Neural progenitor cell (in vitro differentiated cells): ENCODE measurements at regions not wholly inside any gene's neighbourhood (a gene's known extent, or its start where the extent isn't known, plus 50 kb on each side); places are given as distances from the start of the nearest gene placed in this dataset.

Source experiments
- DNase-seq: peaks from one replicate; pipeline ENCODE4 v3.0.0-alpha.2; 2016; ENCODE audit warnings: low spot score
- H2AFZ ChIP-seq: fragments of 200-600 bp; sonication (generic); replicated peaks from 2 replicates; pipeline ENCODE4 v1.6.1; 2016; ENCODE audit warnings: antibody characterized with exemption
- H3F3A ChIP-seq: fragments of 200-600 bp; sonication (generic); 2 replicates; pipeline ENCODE4 v1.6.1; 2016; ENCODE audit warnings: antibody characterized with exemption, low read depth
- H3K27ac ChIP-seq: fragments of 200-600 bp; sonication (generic); 2 replicates; pipeline ENCODE4 v1.5.1; 2016; ENCODE audit warnings: mild to moderate bottlenecking
- H3K27me3 ChIP-seq: fragments of 200-600 bp; sonication (generic); 2 replicates; pipeline ENCODE4 v1.6.1; 2016; ENCODE audit warnings: mild to moderate bottlenecking, moderate library complexity
- H3K36me3 ChIP-seq: fragments of 200-600 bp; sonication (generic); 2 replicates; pipeline ENCODE4 v1.5.1; 2016
- H3K4me1 ChIP-seq: fragments of 200-600 bp; sonication (generic); 2 replicates; pipeline ENCODE4 v1.6.1; 2016; ENCODE audit warnings: mixed run types
- H3K4me2 ChIP-seq: fragments of 200-600 bp; sonication (generic); 2 replicates; pipeline ENCODE4 v1.6.1; 2016
- H3K4me3 ChIP-seq: fragments of 200-600 bp; sonication (generic); 2 replicates; pipeline ENCODE4 v1.5.1; 2016
- H3K79me2 ChIP-seq: fragments of 200-600 bp; sonication (generic); 2 replicates; pipeline ENCODE4 v1.6.1; 2016; ENCODE audit warnings: low read depth
- H3K9ac ChIP-seq: fragments of 200-600 bp; sonication (generic); 2 replicates; pipeline ENCODE4 v1.6.1; 2016
- H3K9me3 ChIP-seq: fragments of 200-600 bp; sonication (generic); 2 replicates; pipeline ENCODE4 v1.5.1; 2016; ENCODE audit warnings: low read depth
- H4K20me1 ChIP-seq: fragments of 200-600 bp; sonication (generic); 2 replicates; pipeline ENCODE4 v1.6.1; 2016; ENCODE audit warnings: low read depth
- H3K27ac Mint-ChIP-seq: 3 replicates; pipeline ENCODE4 v1.8.0; 2021; ENCODE audit warnings: mixed read lengths
- H3K27me3 Mint-ChIP-seq: 2 replicates; pipeline ENCODE4 v1.8.0; 2022; ENCODE audit warnings: low read depth, mild to moderate bottlenecking, inconsistent platforms, moderate library complexity, mixed read lengths; ENCODE audit not compliant: insufficient read depth
- H3K36me3 Mint-ChIP-seq: 3 replicates; pipeline ENCODE4 v1.8.0; 2021; ENCODE audit warnings: mixed read lengths
- H3K4me1 Mint-ChIP-seq: 3 replicates; pipeline ENCODE4 v1.8.0; 2021; ENCODE audit warnings: mixed read lengths
- H3K4me3 Mint-ChIP-seq: 3 replicates; pipeline ENCODE4 v1.8.0; 2021; ENCODE audit warnings: mild to moderate bottlenecking, moderate library complexity, mixed read lengths
- H3K9me3 Mint-ChIP-seq: 3 replicates; pipeline ENCODE4 v1.8.0; 2020; ENCODE audit warnings: mixed read lengths
- CTCF ChIP-seq: fragments of 200-600 bp; sonication (generic); IDR thresholded peaks from 2 replicates; pipeline ENCODE4 v1.5.1; 2017; ENCODE audit warnings: antibody characterized with exemption, mild to moderate bottlenecking
- EZH2 ChIP-seq: fragments of 200-600 bp; sonication (generic); IDR thresholded peaks from 2 replicates; pipeline ENCODE4 v1.6.1; 2017; ENCODE audit warnings: antibody characterized with exemption, mild to moderate bottlenecking, moderate library complexity
- EZH2phosphoT487 ChIP-seq: fragments of 200-600 bp; sonication (generic); IDR thresholded peaks from 2 replicates; pipeline ENCODE4 v1.6.1; 2017; ENCODE audit warnings: antibody characterized with exemption

- no peak overlapping the region for H3K27ac Mint-ChIP-seq
- H3K36me3 ChIP-seq, result no peaks in the 10 kb centered on the region
- no peaks in the 10 kb centered on the region for H3K9me3 Mint-ChIP-seq
- no peaks in the 10 kb centered on the region for H3K27me3 Mint-ChIP-seq
- H3K4me1 Mint-ChIP-seq, result peaks cover 2% of the 10 kb centered on the region
- peaks cover 7% of the 10 kb centered on the region for H3K4me1 ChIP-seq
- H3K27me3 ChIP-seq, result no peaks in the 10 kb centered on the region
- H3K4me3 ChIP-seq, result no peak overlapping the region
- no peak overlapping the region for H2AFZ ChIP-seq
- no peaks in the 10 kb centered on the region for H3F3A ChIP-seq
- no peak overlapping the region for H3K4me2 ChIP-seq
- no peak overlapping the region for H3K9ac ChIP-seq
- TF ChIP-seq EZH2phosphoT487 (no peak), EZH2 (no peak), CTCF (no peak)
- H3K9me3 ChIP-seq, result no peaks in the 10 kb centered on the region
- H3K36me3 Mint-ChIP-seq, result no peaks in the 10 kb centered on the region
- no peak overlapping the region for H3K4me3 Mint-ChIP-seq
- peak; percentile 5 for DNase-seq
- no peaks in the 10 kb centered on the region for H3K79me2 ChIP-seq
- no peak overlapping the region for H3K27ac ChIP-seq
- H4K20me1 ChIP-seq, result no peaks in the 10 kb centered on the region
These were observed 294.2 kb downstream of the FIGN start for GRCh38 chr2:163441603-163442002.

GRCh38 chr2:163436963-163437362, 298.8 kb downstream of the FIGN start:
- Histone ChIP-seq H3K36me3 (no peaks in the 10 kb centered on the region), H4K20me1 (no peaks in the 10 kb centered on the region), H3K4me1 (peaks cover 4% of the 10 kb centered on the region), H3K4me2 (no peak overlapping the region), H3K9me3 (no peaks in the 10 kb centered on the region), H3K27ac (no peak overlapping the region), H2AFZ (no peak overlapping the region), H3K79me2 (no peaks in the 10 kb centered on the region), H3K4me3 (no peak overlapping the region), H3K9ac (no peak overlapping the region), H3F3A (no peaks in the 10 kb centered on the region), H3K27me3 (no peaks in the 10 kb centered on the region)
- H3K27me3 Mint-ChIP-seq, result no peaks in the 10 kb centered on the region
- no peak overlapping the region for H3K4me3 Mint-ChIP-seq
- no peak overlapping the region for H3K27ac Mint-ChIP-seq
- H3K4me1 Mint-ChIP-seq, result peaks cover 6% of the 10 kb centered on the region
- H3K36me3 Mint-ChIP-seq, result no peaks in the 10 kb centered on the region
- H3K9me3 Mint-ChIP-seq, result no peaks in the 10 kb centered on the region
- DNase-seq, result no peak
- TF ChIP-seq EZH2phosphoT487 (no peak), CTCF (no peak), EZH2 (no peak)

GRCh38 chr2:163428187-163428586, 307.6 kb downstream of the FIGN start:
- H3K36me3 ChIP-seq, result no peaks in the 10 kb centered on the region
- no peak overlapping the region for H3K9ac ChIP-seq
- no peaks in the 10 kb centered on the region for H3K36me3 Mint-ChIP-seq
- H3K9me3 ChIP-seq, result no peaks in the 10 kb centered on the region
- H3K4me1 ChIP-seq, result no peaks in the 10 kb centered on the region
- H4K20me1 ChIP-seq, result no peaks in the 10 kb centered on the region
- H3K27ac Mint-ChIP-seq, result no peak overlapping the region
- no peak overlapping the region for H3K27ac ChIP-seq
- H3F3A ChIP-seq, result no peaks in the 10 kb centered on the region
- H2AFZ ChIP-seq, result no peak overlapping the region
- no peak overlapping the region for H3K4me3 ChIP-seq
- no peak overlapping the region for H3K4me2 ChIP-seq
- H3K4me1 Mint-ChIP-seq, result no peaks in the 10 kb centered on the region
- no peaks in the 10 kb centered on the region for H3K9me3 Mint-ChIP-seq
- H3K79me2 ChIP-seq, result no peaks in the 10 kb centered on the region
- no peaks in the 10 kb centered on the region for H3K27me3 Mint-ChIP-seq
- no peak overlapping the region for H3K4me3 Mint-ChIP-seq
- H3K27me3 ChIP-seq, result no peaks in the 10 kb centered on the region
- DNase-seq, result no peak
- no peak for TF ChIP-seq EZH2phosphoT487
- TF ChIP-seq EZH2, result no peak
- no peak for TF ChIP-seq CTCF

- Histone ChIP-seq H3K4me1 (peaks cover 4% of the 10 kb centered on the region), H3K4me3 (no peak overlapping the region), H3K9ac (no peak overlapping the region), H3K27me3 (no peaks in the 10 kb centered on the region), H4K20me1 (no peaks in the 10 kb centered on the region), H3K79me2 (no peaks in the 10 kb centered on the region), H3K27ac (no peak overlapping the region), H3K4me2 (no peak overlapping the region), H2AFZ (peak overlapping the region; percentile 48), H3K36me3 (no peaks in the 10 kb centered on the region), H3F3A (no peaks in the 10 kb centered on the region), H3K9me3 (no peaks in the 10 kb centered on the region)
- Mint-ChIP-seq H3K27me3 (no peaks in the 10 kb centered on the region), H3K9me3 (no peaks in the 10 kb centered on the region), H3K4me1 (no peaks in the 10 kb centered on the region), H3K36me3 (no peaks in the 10 kb centered on the region), H3K27ac (no peak overlapping the region), H3K4me3 (no peak overlapping the region)
- no peak for TF ChIP-seq EZH2
- TF ChIP-seq EZH2phosphoT487, result no peak
- TF ChIP-seq CTCF, result no peak
- DNase-seq, result no peak
These were observed 315.2 kb downstream of the FIGN start for GRCh38 chr2:163420604-163421003.
